HG02981 (cell line): ENCODE measurements at regions not wholly inside any gene's neighbourhood (a gene's known extent, or its start where the extent isn't known, plus 50 kb on each side); places are given as distances from the start of the nearest gene placed in this dataset.

Experiments used
- ATAC-seq: cut with Tn5 transposase; IDR thresholded peaks from one replicate; pipeline ENCODE4 v1.9.1; 2021; ENCODE audit warnings: mild to moderate bottlenecking, moderate library complexity; ENCODE audit not compliant: unreplicated experiment

DNA sequence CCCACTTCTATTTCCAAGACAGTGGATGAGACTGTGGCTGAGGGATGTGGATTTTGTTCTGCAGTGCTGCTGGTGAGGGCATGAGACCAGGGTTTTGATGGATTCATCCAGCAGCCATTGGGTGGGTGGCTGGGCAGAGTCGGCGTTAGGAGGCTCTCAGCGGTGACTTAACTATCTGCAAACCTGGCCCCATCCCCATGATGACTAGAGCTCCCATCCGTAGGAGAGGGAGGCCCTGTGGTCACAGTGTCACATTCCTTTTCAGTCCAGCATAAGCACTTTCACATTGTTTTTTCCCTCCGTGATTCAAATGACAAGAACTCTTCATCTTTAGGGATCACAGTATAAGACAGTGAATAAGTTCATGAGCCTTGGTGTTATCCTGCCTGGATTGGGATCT, 60.4 kb upstream of the SPRY4 start:
- no peak for ATAC-seq

DNA sequence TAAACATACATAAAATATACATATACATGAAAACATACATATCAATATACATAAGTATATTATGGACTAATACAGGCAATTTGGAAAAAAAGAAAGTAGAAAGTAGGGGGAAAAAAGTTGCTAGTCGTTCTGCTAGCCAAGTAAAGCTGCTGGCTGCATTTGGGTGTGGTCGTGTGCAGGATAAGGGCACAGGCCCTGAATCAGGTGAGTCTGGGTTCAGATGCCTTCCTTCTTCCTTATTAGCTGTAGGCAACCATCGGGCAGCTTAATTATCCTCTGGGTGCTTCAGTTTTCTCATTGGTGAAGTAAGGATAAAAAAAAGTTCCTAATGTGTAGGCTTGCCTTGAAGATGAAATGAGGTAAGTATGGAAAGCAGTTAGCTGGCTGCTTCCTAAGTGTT, 59.2 kb upstream of the SPRY4 start:
- no peak for ATAC-seq

DNA sequence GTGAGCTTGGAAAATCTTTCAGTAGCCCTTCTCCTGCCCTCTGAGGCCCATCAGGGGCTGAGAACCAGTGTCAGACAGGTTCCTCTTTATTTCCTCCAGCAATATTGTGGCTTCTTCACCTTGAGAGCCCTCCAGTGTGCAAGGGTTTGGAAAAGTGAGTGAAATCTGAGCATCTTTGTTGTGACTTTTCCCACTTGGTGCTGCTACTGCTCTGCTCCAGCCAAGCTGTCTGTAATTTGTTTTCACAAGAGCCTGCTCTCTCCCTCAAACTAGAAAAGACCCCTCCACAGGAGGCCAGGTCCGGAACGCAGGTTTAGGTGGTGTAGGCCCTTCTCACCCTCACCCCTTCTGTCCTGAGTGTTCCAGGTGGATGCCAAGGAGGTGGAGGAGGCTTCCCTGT, 57.4 kb upstream of the SPRY4 start:
- ATAC-seq, result no peak

DNA sequence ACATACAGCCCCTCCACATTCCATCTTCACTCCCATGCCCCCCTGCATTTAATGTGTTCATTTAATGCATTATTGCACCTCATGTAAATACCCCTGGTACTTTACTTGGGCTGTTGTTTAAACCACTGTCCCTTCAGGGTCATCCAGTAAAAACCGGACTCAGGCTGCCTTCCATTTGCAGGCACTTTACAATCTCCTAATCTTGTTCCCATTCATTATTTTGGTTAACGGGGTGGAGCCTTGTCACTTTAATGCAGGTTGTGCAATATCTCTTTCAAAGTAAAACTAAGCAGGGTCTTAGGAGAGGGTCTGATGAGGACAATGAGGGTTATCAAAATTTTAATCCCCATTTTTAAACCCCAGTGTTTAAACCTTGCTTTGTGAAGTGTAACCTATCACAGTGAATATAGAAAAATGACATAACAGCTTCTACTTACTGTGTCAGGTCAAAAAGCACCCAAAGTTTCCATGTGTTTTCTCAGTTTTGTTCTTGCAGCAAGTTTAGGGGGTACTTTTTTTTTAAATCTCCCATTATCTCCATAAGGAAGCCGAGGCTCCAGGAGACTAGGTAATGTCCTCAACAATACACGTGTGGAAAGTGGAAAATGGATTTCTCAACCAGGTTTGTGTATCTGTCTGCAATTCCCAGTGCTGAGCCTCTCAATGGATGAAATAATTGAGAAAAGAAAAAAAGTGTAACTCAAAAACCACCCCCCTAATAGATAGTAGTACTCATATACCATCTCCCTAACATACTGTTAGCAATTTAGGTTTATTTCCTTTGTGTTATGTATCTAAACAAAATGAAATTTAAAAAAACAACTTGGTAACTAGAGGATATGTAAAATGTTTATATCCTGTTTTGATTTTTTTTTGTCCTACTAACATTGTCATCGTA, 54.2 kb upstream of the SPRY4 start:
- ATAC-seq, result no peak

DNA sequence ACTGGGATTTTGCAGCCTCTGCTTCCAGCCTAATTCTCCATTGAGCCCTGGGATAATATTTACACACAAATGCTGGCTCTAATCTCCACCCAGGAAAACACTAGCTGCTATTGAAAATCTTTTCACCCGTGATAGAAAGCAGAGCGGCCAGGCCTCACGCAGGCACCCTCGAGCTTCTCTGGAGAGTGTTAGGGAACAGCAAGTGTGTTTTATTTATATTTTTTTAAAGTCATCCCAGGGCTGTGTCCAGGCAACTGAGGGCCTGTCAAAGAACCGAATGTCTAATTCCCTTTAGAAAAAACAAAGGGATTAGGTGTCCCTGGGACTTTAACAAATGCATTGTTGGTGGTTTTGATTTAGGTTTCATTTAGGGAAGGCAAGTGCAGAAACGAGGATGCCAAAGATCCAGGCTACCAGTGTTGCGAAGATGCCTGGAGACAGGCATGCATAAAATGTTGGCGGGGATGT, 51.2 kb upstream of the SPRY4 start:
- no peak for ATAC-seq
